ENCODE measurements at regions not wholly inside any gene's neighbourhood (a gene's known extent, or its start where the extent isn't known, plus 50 kb on each side); places are given as distances from the start of the nearest gene placed in this dataset.

DNA sequence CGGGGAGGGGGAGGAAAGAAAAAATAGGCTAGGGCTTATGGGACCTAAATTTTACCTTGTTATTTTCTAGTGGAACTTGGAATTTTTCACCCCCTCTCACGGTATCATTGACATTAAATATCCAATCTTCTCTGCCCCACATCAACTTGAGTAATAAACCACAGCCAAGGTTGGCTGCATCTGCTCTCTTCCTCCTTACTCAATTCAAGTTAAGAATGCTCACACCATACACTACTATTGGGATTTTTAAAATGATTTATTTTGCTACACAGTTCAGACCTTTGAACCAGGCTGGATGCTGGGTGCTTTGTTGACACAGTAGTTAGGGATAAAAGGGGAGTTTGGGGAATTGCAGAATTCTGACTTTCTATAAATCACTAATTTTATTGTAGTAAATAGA is 78.2 kb upstream of the DHX15 start:
- H3K79me2 ChIP-seq = no peaks in the 10 kb centered on the region
- H3K4me2 ChIP-seq = no peak overlapping the region
- WGBS (ENCODE audit: low lambda C conversion rate, missing lambda C conversion rate) = 64% methylated on average over 2 of the region's 2 CpGs
- no peak for DNase-seq (ENCODE audit: low spot score)
- no peaks in the 10 kb centered on the region for H3K27me3 ChIP-seq
- H4K20me1 ChIP-seq (ENCODE audit: insufficient read depth, poor library complexity, severe bottlenecking) = no peaks in the 10 kb centered on the region
- no peaks in the 10 kb centered on the region for H3K9me3 ChIP-seq (ENCODE audit: low read depth)
- no peak overlapping the region for H2AFZ ChIP-seq
- no peak overlapping the region for H3K4me3 ChIP-seq
- TF ChIP-seq EZH2 (IDR thresholded peaks at IDR 0.05; ENCODE audit: borderline replicate concordance) (no peak), EZH2phosphoT487 (IDR thresholded peaks at IDR 0.05; ENCODE audit: low read depth, severe bottlenecking, unreplicated experiment) (no peak)
- TF ChIP-seq, protein P1, sequence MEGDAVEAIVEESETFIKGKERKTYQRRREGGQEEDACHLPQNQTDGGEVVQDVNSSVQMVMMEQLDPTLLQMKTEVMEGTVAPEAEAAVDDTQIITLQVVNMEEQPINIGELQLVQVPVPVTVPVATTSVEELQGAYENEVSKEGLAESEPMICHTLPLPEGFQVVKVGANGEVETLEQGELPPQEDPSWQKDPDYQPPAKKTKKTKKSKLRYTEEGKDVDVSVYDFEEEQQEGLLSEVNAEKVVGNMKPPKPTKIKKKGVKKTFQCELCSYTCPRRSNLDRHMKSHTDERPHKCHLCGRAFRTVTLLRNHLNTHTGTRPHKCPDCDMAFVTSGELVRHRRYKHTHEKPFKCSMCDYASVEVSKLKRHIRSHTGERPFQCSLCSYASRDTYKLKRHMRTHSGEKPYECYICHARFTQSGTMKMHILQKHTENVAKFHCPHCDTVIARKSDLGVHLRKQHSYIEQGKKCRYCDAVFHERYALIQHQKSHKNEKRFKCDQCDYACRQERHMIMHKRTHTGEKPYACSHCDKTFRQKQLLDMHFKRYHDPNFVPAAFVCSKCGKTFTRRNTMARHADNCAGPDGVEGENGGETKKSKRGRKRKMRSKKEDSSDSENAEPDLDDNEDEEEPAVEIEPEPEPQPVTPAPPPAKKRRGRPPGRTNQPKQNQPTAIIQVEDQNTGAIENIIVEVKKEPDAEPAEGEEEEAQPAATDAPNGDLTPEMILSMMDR (IDR thresholded peaks at IDR 0.05; ENCODE audit: poor library complexity) = no peak
- H3K27ac ChIP-seq = no peak overlapping the region
- H3K4me1 ChIP-seq (ENCODE audit: insufficient read depth) = peaks cover 20% of the 10 kb centered on the region
- no peaks in the 10 kb centered on the region for H3K9me2 ChIP-seq (replicated peaks; ENCODE audit: insufficient read depth)
- no peaks in the 10 kb centered on the region for H3K36me3 ChIP-seq (replicated peaks; ENCODE audit: insufficient read depth, low read depth)

DNA sequence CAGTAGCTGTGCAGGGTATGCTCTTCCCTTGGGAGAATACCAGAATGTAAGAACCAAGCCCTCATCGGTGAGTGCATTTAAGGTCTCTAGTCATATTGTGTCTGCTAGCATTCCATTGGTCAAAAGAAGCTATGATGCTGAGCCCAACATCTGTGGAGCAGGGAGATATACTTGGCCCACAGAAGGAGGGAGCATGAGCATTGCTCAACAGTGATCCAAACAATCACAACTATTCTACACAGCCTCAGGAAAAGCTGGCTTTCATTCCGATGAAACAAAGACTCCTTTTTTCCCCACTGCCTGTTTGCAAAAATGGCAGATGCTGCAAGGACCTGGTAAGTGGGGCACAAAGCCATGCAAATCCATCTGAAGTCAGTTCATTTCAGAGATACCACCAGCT is 80.6 kb upstream of the DHX15 start:
- TF ChIP-seq EZH2 (IDR thresholded peaks at IDR 0.05; ENCODE audit: borderline replicate concordance) = no peak
- no peak for TF ChIP-seq EZH2phosphoT487 (IDR thresholded peaks at IDR 0.05; ENCODE audit: low read depth, severe bottlenecking, unreplicated experiment)
- TF ChIP-seq, protein P1 (IDR thresholded peaks at IDR 0.05; ENCODE audit: poor library complexity) = no peak
- H3K4me3 ChIP-seq = no peak overlapping the region
- H3K9me2 ChIP-seq (replicated peaks; ENCODE audit: insufficient read depth) = no peaks in the 10 kb centered on the region
- WGBS (ENCODE audit: low lambda C conversion rate, missing lambda C conversion rate) = 84% methylated on average over 2 of the region's 2 CpGs
- H3K36me3 ChIP-seq (replicated peaks; ENCODE audit: insufficient read depth, low read depth) = no peaks in the 10 kb centered on the region
- DNase-seq (ENCODE audit: low spot score) = no peak
- H3K27me3 ChIP-seq = no peaks in the 10 kb centered on the region
- H3K27ac ChIP-seq = no peak overlapping the region
- H3K9me3 ChIP-seq (ENCODE audit: low read depth) = no peaks in the 10 kb centered on the region
- H2AFZ ChIP-seq = no peak overlapping the region
- H3K79me2 ChIP-seq = no peaks in the 10 kb centered on the region
- no peak overlapping the region for H3K4me2 ChIP-seq
- no peaks in the 10 kb centered on the region for H3K4me1 ChIP-seq (ENCODE audit: insufficient read depth)
- H4K20me1 ChIP-seq (ENCODE audit: insufficient read depth, poor library complexity, severe bottlenecking) = no peaks in the 10 kb centered on the region

DNA sequence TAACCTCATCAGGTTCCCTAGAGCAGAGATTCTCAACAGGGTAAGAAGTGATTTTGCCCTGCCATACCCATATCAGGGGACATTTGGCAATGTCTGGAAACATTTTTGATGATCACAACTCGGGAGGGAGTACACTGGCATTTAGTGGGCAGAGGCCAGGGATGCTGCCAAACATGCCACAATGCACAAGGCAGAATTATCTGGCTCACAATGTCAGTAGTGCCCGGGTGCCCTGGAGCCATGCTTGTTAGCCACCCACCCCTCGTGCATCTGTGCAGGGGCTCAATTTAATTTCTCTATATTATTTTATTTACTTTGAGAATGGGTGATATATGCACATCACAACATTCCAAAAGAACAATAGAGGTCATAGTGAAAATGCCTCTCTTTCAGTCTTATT is 82.0 kb upstream of the DHX15 start:
- Histone ChIP-seq H3K4me1 (ENCODE audit: insufficient read depth) (no peaks in the 10 kb centered on the region), H3K79me2 (no peaks in the 10 kb centered on the region), H3K9me3 (ENCODE audit: low read depth) (no peaks in the 10 kb centered on the region), H3K4me2 (no peak overlapping the region), H3K27me3 (no peaks in the 10 kb centered on the region), H3K9me2 (replicated peaks; ENCODE audit: insufficient read depth) (no peaks in the 10 kb centered on the region), H2AFZ (no peak overlapping the region), H3K27ac (no peak overlapping the region), H4K20me1 (ENCODE audit: insufficient read depth, poor library complexity, severe bottlenecking) (no peaks in the 10 kb centered on the region), H3K36me3 (replicated peaks; ENCODE audit: insufficient read depth, low read depth) (no peaks in the 10 kb centered on the region), H3K4me3 (no peak overlapping the region)
- TF ChIP-seq EZH2 (IDR thresholded peaks at IDR 0.05; ENCODE audit: borderline replicate concordance) (no peak), EZH2phosphoT487 (IDR thresholded peaks at IDR 0.05; ENCODE audit: low read depth, severe bottlenecking, unreplicated experiment) (no peak)
- TF ChIP-seq, protein P1 (IDR thresholded peaks at IDR 0.05; ENCODE audit: poor library complexity) = no peak
- DNase-seq (ENCODE audit: low spot score) = no peak
- whole genome bisulfite sequencing (ENCODE audit: low lambda C conversion rate, missing lambda C conversion rate) = 93% methylated on average over 3 of the region's 3 CpGs

Measured in hepatocyte (in vitro differentiated cells).